Endothelial cell of umbilical vein (primary cell): ENCODE measurements at regions not wholly inside any gene's neighbourhood (a gene's known extent, or its start where the extent isn't known, plus 50 kb on each side); places are given as distances from the start of the nearest gene placed in this dataset.

Source experiments
- CTCF ChIP-seq, 2 donors: IDR thresholded peaks; 1 replicate in 1 of 2; 2 replicates in 1 of 2; pipeline ENCODE4 v1.5.1; 2011; ENCODE audit warnings: low read length in 2 of 2, mild to moderate bottlenecking in 2 of 2, moderate library complexity in 2 of 2, control low read depth in 1 of 2, inconsistent platforms in 1 of 2, low read depth in 1 of 2; ENCODE audit not compliant: insufficient read depth in 1 of 2; ENCODE audit errors: extremely low read depth in 1 of 2
- EZH2 ChIP-seq: IDR thresholded peaks from 2 replicates; pipeline ENCODE4 v1.6.1; 2012; ENCODE audit warnings: borderline replicate concordance, low read depth, mild to moderate bottlenecking, moderate library complexity, low read length, inconsistent platforms; ENCODE audit not compliant: severe bottlenecking
- FOS ChIP-seq: IDR thresholded peaks from 2 replicates; pipeline ENCODE4 v1.6.1; 2011; ENCODE audit warnings: mild to moderate bottlenecking, low read length, moderate library complexity, borderline replicate concordance; ENCODE audit not compliant: insufficient read depth
- JUN ChIP-seq: IDR thresholded peaks from 2 replicates; pipeline ENCODE4 v1.6.1; 2011; ENCODE audit warnings: borderline replicate concordance, low read depth; ENCODE audit not compliant: insufficient read length, insufficient read depth
- MAX ChIP-seq: IDR thresholded peaks from 2 replicates; pipeline ENCODE4 v1.6.1; 2011; ENCODE audit not compliant: insufficient read depth, insufficient read length
- POLR2A ChIP-seq: IDR thresholded peaks from 2 replicates; pipeline ENCODE4 v1.6.1; 2012; ENCODE audit warnings: low read depth, mild to moderate bottlenecking, control low read depth, low read length
- POLR2AphosphoS5 ChIP-seq: IDR thresholded peaks from 2 replicates; pipeline ENCODE4 v1.6.1; 2012; ENCODE audit warnings: low read depth, mild to moderate bottlenecking, control low read depth, low read length, moderate library complexity; ENCODE audit not compliant: insufficient read depth

- TF ChIP-seq CTCF (IDR thresholded peaks at IDR 0.05; ENCODE audit: extremely low read depth in 1 of 2, insufficient read depth in 1 of 2, low read depth in 1 of 2, low read length in 2 of 2) (no peak), MAX (no peak), POLR2A (no peak), JUN (no peak), POLR2AphosphoS5 (no peak), EZH2 (no peak), FOS (no peak)
Measured at GRCh38 chr1:98073106-98073505, 152.3 kb upstream of the DPYD start.
